ENCODE measurements at regions not wholly inside any gene's neighbourhood (a gene's known extent, or its start where the extent isn't known, plus 50 kb on each side); places are given as distances from the start of the nearest gene placed in this dataset.

GRCh38 chr9:21567926-21568325 is 85.8 kb upstream of the IFNE start:
- no peak for TF ChIP-seq CTCF (IDR thresholded peaks at IDR 0.05)

- no peak for TF ChIP-seq CTCF (IDR thresholded peaks at IDR 0.05)
Observed at GRCh38 chr9:21568484-21568883, 86.4 kb upstream of the IFNE start.

GRCh38 chr9:21569721-21570120 is 87.6 kb upstream of the IFNE start:
- TF ChIP-seq CTCF (IDR thresholded peaks at IDR 0.05), result no peak

- TF ChIP-seq CTCF (IDR thresholded peaks at IDR 0.05), result no peak
Observed at GRCh38 chr9:21570643-21571275, 88.6 kb upstream of the IFNE start.

GRCh38 chr9:21574261-21574660 is 92.1 kb upstream of the IFNE start:
- no peak for TF ChIP-seq CTCF (IDR thresholded peaks at IDR 0.05)

GRCh38 chr9:21576331-21577189 is 94.4 kb upstream of the IFNE start:
- no peak for TF ChIP-seq CTCF (IDR thresholded peaks at IDR 0.05)

GRCh38 chr9:21579247-21579671 is 97.1 kb upstream of the IFNE start:
- no peak for TF ChIP-seq CTCF (IDR thresholded peaks at IDR 0.05)

Data from LNCAP (cell line).